Liver (tissue), 3 donors: ENCODE measurements at regions not wholly inside any gene's neighbourhood (a gene's known extent, or its start where the extent isn't known, plus 50 kb on each side); places are given as distances from the start of the nearest gene placed in this dataset.

Experiments
- FOXA1 ChIP-seq: IDR thresholded peaks from 2 replicates; pipeline ENCODE4 v1.6.1; 2016; ENCODE audit warnings: antibody characterized with exemption
- JUND ChIP-seq, 2 donors: IDR thresholded peaks; 2 replicates each; pipeline ENCODE4 v1.6.1; 2016; ENCODE audit warnings: antibody characterized with exemption in 2 of 2
- SP1 ChIP-seq: IDR thresholded peaks from 2 replicates; pipeline ENCODE4 v1.6.1; 2018; ENCODE audit warnings: antibody characterized with exemption, mild to moderate bottlenecking
- YY1 ChIP-seq: IDR thresholded peaks from 2 replicates; pipeline ENCODE4 v1.6.1; 2016; ENCODE audit warnings: antibody characterized with exemption, mild to moderate bottlenecking
- TF ChIP-seq, protein P1 (sequence below): fragments of 150-350 bp; IDR thresholded peaks from 2 replicates; pipeline ENCODE4 v1.5.1; 2017; ENCODE audit warnings: improper control_type of control experiment, low read depth, low read length; ENCODE audit not compliant: missing input control
- TF ChIP-seq, protein P2 (sequence below): IDR thresholded peaks from 2 replicates; pipeline ENCODE4 v1.6.1; 2016; ENCODE audit warnings: antibody characterized with exemption
- TF ChIP-seq, protein P3 (sequence below): IDR thresholded peaks from 2 replicates; pipeline ENCODE4 v1.6.1; 2016; ENCODE audit warnings: antibody characterized with exemption
- TF ChIP-seq, protein P4 (sequence below): IDR thresholded peaks from 2 replicates; pipeline ENCODE4 v1.6.1; 2016; ENCODE audit warnings: antibody characterized with exemption
- TF ChIP-seq, protein P5 (sequence below): IDR thresholded peaks from 2 replicates; pipeline ENCODE4 v1.6.1; 2016; ENCODE audit warnings: antibody characterized with exemption, mild to moderate bottlenecking
- donor health status: healthy.
- donor health status: healthy.

DNA sequence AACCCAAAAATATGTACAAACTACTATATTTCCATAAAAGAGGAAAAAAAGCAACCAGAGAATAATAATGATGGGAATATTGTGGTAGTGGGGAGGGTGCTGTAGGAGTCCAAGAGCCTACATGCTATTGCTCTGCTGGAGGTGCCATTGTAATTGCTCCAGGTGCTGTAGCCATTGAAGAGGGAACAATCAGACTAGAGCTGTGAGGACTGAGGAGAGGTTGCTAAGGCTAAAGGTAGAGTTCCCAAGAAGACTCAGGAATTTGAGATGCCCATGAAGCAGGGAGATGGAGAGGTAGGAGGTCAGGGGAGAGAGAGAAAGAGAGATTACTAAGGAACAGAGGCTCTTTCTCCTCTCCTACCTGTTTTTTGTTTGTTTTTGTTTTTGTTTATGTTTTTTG is 394.0 kb downstream of the DMRTA1 start:
- TF ChIP-seq, protein P1, sequence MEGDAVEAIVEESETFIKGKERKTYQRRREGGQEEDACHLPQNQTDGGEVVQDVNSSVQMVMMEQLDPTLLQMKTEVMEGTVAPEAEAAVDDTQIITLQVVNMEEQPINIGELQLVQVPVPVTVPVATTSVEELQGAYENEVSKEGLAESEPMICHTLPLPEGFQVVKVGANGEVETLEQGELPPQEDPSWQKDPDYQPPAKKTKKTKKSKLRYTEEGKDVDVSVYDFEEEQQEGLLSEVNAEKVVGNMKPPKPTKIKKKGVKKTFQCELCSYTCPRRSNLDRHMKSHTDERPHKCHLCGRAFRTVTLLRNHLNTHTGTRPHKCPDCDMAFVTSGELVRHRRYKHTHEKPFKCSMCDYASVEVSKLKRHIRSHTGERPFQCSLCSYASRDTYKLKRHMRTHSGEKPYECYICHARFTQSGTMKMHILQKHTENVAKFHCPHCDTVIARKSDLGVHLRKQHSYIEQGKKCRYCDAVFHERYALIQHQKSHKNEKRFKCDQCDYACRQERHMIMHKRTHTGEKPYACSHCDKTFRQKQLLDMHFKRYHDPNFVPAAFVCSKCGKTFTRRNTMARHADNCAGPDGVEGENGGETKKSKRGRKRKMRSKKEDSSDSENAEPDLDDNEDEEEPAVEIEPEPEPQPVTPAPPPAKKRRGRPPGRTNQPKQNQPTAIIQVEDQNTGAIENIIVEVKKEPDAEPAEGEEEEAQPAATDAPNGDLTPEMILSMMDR = no peak
- TF ChIP-seq, protein P2, sequence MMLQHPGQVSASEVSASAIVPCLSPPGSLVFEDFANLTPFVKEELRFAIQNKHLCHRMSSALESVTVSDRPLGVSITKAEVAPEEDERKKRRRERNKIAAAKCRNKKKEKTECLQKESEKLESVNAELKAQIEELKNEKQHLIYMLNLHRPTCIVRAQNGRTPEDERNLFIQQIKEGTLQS = no peak
- TF ChIP-seq, protein P3, sequence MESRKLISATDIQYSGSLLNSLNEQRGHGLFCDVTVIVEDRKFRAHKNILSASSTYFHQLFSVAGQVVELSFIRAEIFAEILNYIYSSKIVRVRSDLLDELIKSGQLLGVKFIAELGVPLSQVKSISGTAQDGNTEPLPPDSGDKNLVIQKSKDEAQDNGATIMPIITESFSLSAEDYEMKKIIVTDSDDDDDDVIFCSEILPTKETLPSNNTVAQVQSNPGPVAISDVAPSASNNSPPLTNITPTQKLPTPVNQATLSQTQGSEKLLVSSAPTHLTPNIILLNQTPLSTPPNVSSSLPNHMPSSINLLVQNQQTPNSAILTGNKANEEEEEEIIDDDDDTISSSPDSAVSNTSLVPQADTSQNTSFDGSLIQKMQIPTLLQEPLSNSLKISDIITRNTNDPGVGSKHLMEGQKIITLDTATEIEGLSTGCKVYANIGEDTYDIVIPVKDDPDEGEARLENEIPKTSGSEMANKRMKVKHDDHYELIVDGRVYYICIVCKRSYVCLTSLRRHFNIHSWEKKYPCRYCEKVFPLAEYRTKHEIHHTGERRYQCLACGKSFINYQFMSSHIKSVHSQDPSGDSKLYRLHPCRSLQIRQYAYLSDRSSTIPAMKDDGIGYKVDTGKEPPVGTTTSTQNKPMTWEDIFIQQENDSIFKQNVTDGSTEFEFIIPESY = no peak
- TF ChIP-seq, protein P4, sequence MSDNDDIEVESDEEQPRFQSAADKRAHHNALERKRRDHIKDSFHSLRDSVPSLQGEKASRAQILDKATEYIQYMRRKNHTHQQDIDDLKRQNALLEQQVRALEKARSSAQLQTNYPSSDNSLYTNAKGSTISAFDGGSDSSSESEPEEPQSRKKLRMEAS = no peak
- no peak for TF ChIP-seq YY1
- TF ChIP-seq SP1 = no peak
- TF ChIP-seq JUND (IDR thresholded peaks at IDR 0.05) = no peak
- TF ChIP-seq, protein P5, sequence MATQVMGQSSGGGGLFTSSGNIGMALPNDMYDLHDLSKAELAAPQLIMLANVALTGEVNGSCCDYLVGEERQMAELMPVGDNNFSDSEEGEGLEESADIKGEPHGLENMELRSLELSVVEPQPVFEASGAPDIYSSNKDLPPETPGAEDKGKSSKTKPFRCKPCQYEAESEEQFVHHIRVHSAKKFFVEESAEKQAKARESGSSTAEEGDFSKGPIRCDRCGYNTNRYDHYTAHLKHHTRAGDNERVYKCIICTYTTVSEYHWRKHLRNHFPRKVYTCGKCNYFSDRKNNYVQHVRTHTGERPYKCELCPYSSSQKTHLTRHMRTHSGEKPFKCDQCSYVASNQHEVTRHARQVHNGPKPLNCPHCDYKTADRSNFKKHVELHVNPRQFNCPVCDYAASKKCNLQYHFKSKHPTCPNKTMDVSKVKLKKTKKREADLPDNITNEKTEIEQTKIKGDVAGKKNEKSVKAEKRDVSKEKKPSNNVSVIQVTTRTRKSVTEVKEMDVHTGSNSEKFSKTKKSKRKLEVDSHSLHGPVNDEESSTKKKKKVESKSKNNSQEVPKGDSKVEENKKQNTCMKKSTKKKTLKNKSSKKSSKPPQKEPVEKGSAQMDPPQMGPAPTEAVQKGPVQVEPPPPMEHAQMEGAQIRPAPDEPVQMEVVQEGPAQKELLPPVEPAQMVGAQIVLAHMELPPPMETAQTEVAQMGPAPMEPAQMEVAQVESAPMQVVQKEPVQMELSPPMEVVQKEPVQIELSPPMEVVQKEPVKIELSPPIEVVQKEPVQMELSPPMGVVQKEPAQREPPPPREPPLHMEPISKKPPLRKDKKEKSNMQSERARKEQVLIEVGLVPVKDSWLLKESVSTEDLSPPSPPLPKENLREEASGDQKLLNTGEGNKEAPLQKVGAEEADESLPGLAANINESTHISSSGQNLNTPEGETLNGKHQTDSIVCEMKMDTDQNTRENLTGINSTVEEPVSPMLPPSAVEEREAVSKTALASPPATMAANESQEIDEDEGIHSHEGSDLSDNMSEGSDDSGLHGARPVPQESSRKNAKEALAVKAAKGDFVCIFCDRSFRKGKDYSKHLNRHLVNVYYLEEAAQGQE = no peak
- TF ChIP-seq FOXA1 = no peak
